ENCODE measurements at regions not wholly inside any gene's neighbourhood (a gene's known extent, or its start where the extent isn't known, plus 50 kb on each side); places are given as distances from the start of the nearest gene placed in this dataset.

- H4K20me1 ChIP-seq (ENCODE audit: insufficient read depth): no peaks in the 10 kb centered on the region; the same call in 1 of the 2 replicates
- H3K79me2 ChIP-seq (ENCODE audit: low read depth): no peaks in the 10 kb centered on the region
- peaks cover 4% of the 10 kb centered on the region; the same call in 1 of the 2 replicates for H3K4me1 ChIP-seq (replicated peaks; ENCODE audit: insufficient read depth)
- no peaks in the 10 kb centered on the region for H3K27me3 ChIP-seq (ENCODE audit: insufficient read depth, low read depth)
- H3K4me3 ChIP-seq: no peak overlapping the region
- no peak for DNase-seq
- intact Hi-C loops (cut with micrococcal nuclease; ENCODE audit: unreplicated experiment): no loop called here
- no peaks in the 10 kb centered on the region for H3K36me3 ChIP-seq (ENCODE audit: low read depth)
- CTCF ChIA-PET: no interaction called here
- no peak for TF ChIP-seq CTCF (conservative IDR thresholded peaks at IDR 0.05)
- no peak for TF ChIP-seq EZH2 (IDR thresholded peaks at IDR 0.05; ENCODE audit: low read depth)
- no peak overlapping the region for H2AFZ ChIP-seq
- POLR2A ChIA-PET (ENCODE audit: unreplicated experiment): no interaction called here
- H3K27ac ChIP-seq: no peak overlapping the region
- H3K4me2 ChIP-seq: no peak overlapping the region
- H3K9me2 ChIP-seq (ENCODE audit: insufficient read depth): no peaks in the 10 kb centered on the region
- no peaks in the 10 kb centered on the region for H3F3A ChIP-seq (ENCODE audit: insufficient read depth, low read depth)
- H3K9me3 ChIP-seq (ENCODE audit: insufficient read depth, low read depth): no peaks in the 10 kb centered on the region
- no TSS peak for BruUV-seq (replicated peaks)
Observed at GRCh38 chr3:72274493-72275330, 489.8 kb upstream of the PROK2 start.

- H3F3A ChIP-seq (ENCODE audit: insufficient read depth, low read depth): no peaks in the 10 kb centered on the region
- no peak overlapping the region for H3K4me3 ChIP-seq
- H3K9me3 ChIP-seq (ENCODE audit: insufficient read depth, low read depth): no peaks in the 10 kb centered on the region
- no peaks in the 10 kb centered on the region; the same call in 1 of the 2 replicates for H4K20me1 ChIP-seq (ENCODE audit: insufficient read depth)
- no peak for TF ChIP-seq EZH2 (IDR thresholded peaks at IDR 0.05; ENCODE audit: low read depth)
- no peak for TF ChIP-seq CTCF (conservative IDR thresholded peaks at IDR 0.05)
- H3K36me3 ChIP-seq (ENCODE audit: low read depth): no peaks in the 10 kb centered on the region
- no peaks in the 10 kb centered on the region for H3K27me3 ChIP-seq (ENCODE audit: insufficient read depth, low read depth)
- peaks cover 5% of the 10 kb centered on the region; the same call in 1 of the 2 replicates for H3K4me1 ChIP-seq (replicated peaks; ENCODE audit: insufficient read depth)
- no TSS peak for BruUV-seq (replicated peaks)
- H3K9me2 ChIP-seq (ENCODE audit: insufficient read depth): no peaks in the 10 kb centered on the region
- intact Hi-C loops (cut with micrococcal nuclease; ENCODE audit: unreplicated experiment): no loop called here
- DNase-seq: no peak
- ChIA-PET POLR2A (ENCODE audit: unreplicated experiment) (no interaction called here), CTCF (no interaction called here)
- no peaks in the 10 kb centered on the region for H3K79me2 ChIP-seq (ENCODE audit: low read depth)
- no peak overlapping the region for H3K4me2 ChIP-seq
- H2AFZ ChIP-seq: no peak overlapping the region
- H3K27ac ChIP-seq: no peak overlapping the region
Observed at GRCh38 chr3:72273615-72274014, 488.7 kb upstream of the PROK2 start.

GRCh38 chr3:72272356-72272755 is 487.4 kb upstream of the PROK2 start:
- Histone ChIP-seq H3K79me2 (ENCODE audit: low read depth) (no peaks in the 10 kb centered on the region), H3K27me3 (ENCODE audit: insufficient read depth, low read depth) (no peaks in the 10 kb centered on the region), H3K4me1 (replicated peaks; ENCODE audit: insufficient read depth) (peaks cover 5% of the 10 kb centered on the region; the same call in 1 of the 2 replicates), H3K4me2 (no peak overlapping the region), H3F3A (ENCODE audit: insufficient read depth, low read depth) (no peaks in the 10 kb centered on the region), H3K9me3 (ENCODE audit: insufficient read depth, low read depth) (no peaks in the 10 kb centered on the region), H3K36me3 (ENCODE audit: low read depth) (no peaks in the 10 kb centered on the region), H3K9me2 (ENCODE audit: insufficient read depth) (no peaks in the 10 kb centered on the region), H3K4me3 (no peak overlapping the region), H3K27ac (no peak overlapping the region), H4K20me1 (ENCODE audit: insufficient read depth) (no peaks in the 10 kb centered on the region; the same call in 1 of the 2 replicates), H2AFZ (no peak overlapping the region)
- intact Hi-C loops (cut with micrococcal nuclease; ENCODE audit: unreplicated experiment): no loop called here
- no TSS peak for BruUV-seq (replicated peaks)
- no peak for DNase-seq
- TF ChIP-seq CTCF (conservative IDR thresholded peaks at IDR 0.05): no peak
- POLR2A ChIA-PET (ENCODE audit: unreplicated experiment): no interaction called here
- CTCF ChIA-PET: no interaction called here
